H1 (cell line): ENCODE measurements at regions not wholly inside any gene's neighbourhood (a gene's known extent, or its start where the extent isn't known, plus 50 kb on each side); places are given as distances from the start of the nearest gene placed in this dataset.

ENCODE experiments used
- CTCF ChIA-PET: fragments of 300-600 bp; sonication (Branson Sonifier 250); formaldehyde crosslinking; loops from one replicate; lab custom pipeline; 2021; ENCODE audit not compliant: partially characterized antibody; lab: Charles Lee
- POLR2A ChIA-PET: fragments of 300-600 bp; sonication (Branson Sonifier 250); formaldehyde crosslinking; loops from one replicate; lab custom pipeline; 2021; ENCODE audit warnings: inconsistent platforms; ENCODE audit not compliant: partially characterized antibody; lab: Charles Lee
- DNase-seq, 2 experiments: peaks; one replicate each; pipeline versions ENCODE4 v3.0.0 to v3.0.0-alpha.2; 2010 to 2022; ENCODE audit warnings: low spot score in 2 of 2, low read depth in 1 of 2, mixed read lengths in 1 of 2
- FAIRE-seq: peaks from 2 replicates; lab custom pipeline; 2011; peaks lifted over from hg19 to GRCh38; lab: Jason Lieb, UNC
- H2AFZ ChIP-seq: 2 replicates; pipeline ENCODE4 v1.8.1; 2012; ENCODE audit warnings: low read length, inconsistent platforms
- H2AK5ac ChIP-seq: 2 replicates; pipeline ENCODE4 v1.6.1; 2013; ENCODE audit warnings: low read depth, low read length
- H2BK120ac ChIP-seq: replicated peaks from 2 replicates; pipeline ENCODE3; 2013; ENCODE audit warnings: low read depth, low read length, inconsistent platforms
- H2BK12ac ChIP-seq: 2 replicates; pipeline ENCODE4 v1.6.1; 2013; ENCODE audit warnings: low read depth, low read length
- H2BK15ac ChIP-seq: 2 replicates; pipeline ENCODE4 v1.6.1; 2013; ENCODE audit warnings: low read length
- H2BK20ac ChIP-seq: 2 replicates; pipeline ENCODE4 v1.6.1; 2013; ENCODE audit warnings: low read length
- H2BK5ac ChIP-seq: 2 replicates; pipeline ENCODE4 v1.6.1; 2013; ENCODE audit warnings: low read depth, low read length
- H3K14ac ChIP-seq: 2 replicates; pipeline ENCODE4 v1.6.1; 2013; ENCODE audit warnings: inconsistent platforms; ENCODE audit not compliant: insufficient read length
- H3K18ac ChIP-seq: 2 replicates; pipeline ENCODE4 v1.6.1; 2013; ENCODE audit warnings: low read length; ENCODE audit errors: extremely low read depth
- H3K23ac ChIP-seq: 2 replicates; pipeline ENCODE4 v1.6.1; 2013; ENCODE audit warnings: inconsistent platforms; ENCODE audit not compliant: insufficient read length
- H3K23me2 ChIP-seq: 2 replicates; pipeline ENCODE4 v1.6.1; 2013; ENCODE audit warnings: low read depth, low read length
- H3K27ac ChIP-seq: 2 replicates; pipeline ENCODE4 v1.6.1; 2011; ENCODE audit warnings: low read depth, low read length, inconsistent platforms
- H3K27me3 ChIP-seq, 4 experiments: replicated peaks in 1 of 4; 1 replicate in 1 of 4; 2 replicates in 3 of 4; pipeline versions ENCODE4 v1.6.1 to v1.8.1; 2011 to 2013; ENCODE audit warnings: low read length in 3 of 4, mild to moderate bottlenecking in 3 of 4, inconsistent platforms in 2 of 4, mixed read lengths in 2 of 4, moderate library complexity in 1 of 4; ENCODE audit not compliant: control insufficient read depth in 3 of 4, insufficient read depth in 3 of 4; ENCODE audit errors: extremely low read depth in 1 of 4
- H3K36me3 ChIP-seq, 4 experiments: 2 replicates each; pipeline versions ENCODE4 v1.6.1 to v1.8.1; 2011 to 2013; ENCODE audit warnings: mild to moderate bottlenecking in 4 of 4, low read length in 3 of 4, moderate library complexity in 2 of 4, control low read depth in 1 of 4, inconsistent platforms in 1 of 4; ENCODE audit not compliant: insufficient read depth in 4 of 4, control insufficient read depth in 2 of 4
- H3K4ac ChIP-seq: replicated peaks from 2 replicates; pipeline ENCODE3; 2013; ENCODE audit warnings: low read length, low read depth, mixed read lengths, inconsistent platforms; ENCODE audit not compliant: insufficient read length
- H3K4me1 ChIP-seq, 4 experiments: replicated peaks in 1 of 4; 1 replicate in 1 of 4; 2 replicates in 3 of 4; pipeline versions ENCODE4 v1.6.1 to v1.8.1; 2011 to 2013; ENCODE audit warnings: low read length in 3 of 4, inconsistent platforms in 2 of 4, mixed read lengths in 1 of 4; ENCODE audit not compliant: insufficient read depth in 4 of 4, control insufficient read depth in 3 of 4
- H3K4me2 ChIP-seq, 2 experiments: 2 replicates each; pipeline versions ENCODE4 v1.6.1 to v1.8.1; 2011 to 2013; ENCODE audit warnings: low read depth in 2 of 2, low read length in 2 of 2, control low read depth in 1 of 2, inconsistent platforms in 1 of 2, mild to moderate bottlenecking in 1 of 2; ENCODE audit not compliant: insufficient read depth in 1 of 2
- H3K4me3 ChIP-seq, 4 experiments: fragments of 200-600, 300-600 bp in 1 of 4; sonication (generic), shearing (Covaris generic), sonication (Bioruptor Twin) in 1 of 4; 2 replicates each; pipeline versions ENCODE4 v1.5.1 to v1.8.1; 2011 to 2016; ENCODE audit warnings: low read length in 4 of 4, low read depth in 3 of 4, control low read depth in 2 of 4, inconsistent platforms in 2 of 4, mild to moderate bottlenecking in 2 of 4, mixed read lengths in 1 of 4, moderate library complexity in 1 of 4; ENCODE audit not compliant: insufficient read depth in 2 of 4; ENCODE audit errors: extremely low read depth in 1 of 4
- H3K56ac ChIP-seq: replicated peaks from 2 replicates; pipeline ENCODE3; 2013; ENCODE audit warnings: low read depth, mild to moderate bottlenecking, mixed read lengths, low read length, inconsistent platforms; ENCODE audit not compliant: insufficient read length
- H3K79me1 ChIP-seq: 2 replicates; pipeline ENCODE4 v1.6.1; 2013; ENCODE audit warnings: low read depth, low read length, control low read depth
- H3K79me2 ChIP-seq, 2 experiments: 2 replicates each; pipeline versions ENCODE4 v1.6.1 to v1.8.1; 2012 to 2013; ENCODE audit warnings: low read length in 2 of 2, mild to moderate bottlenecking in 2 of 2, inconsistent platforms in 1 of 2; ENCODE audit not compliant: insufficient read depth in 2 of 2, control insufficient read depth in 1 of 2
- H3K9ac ChIP-seq, 4 experiments: replicated peaks in 1 of 4; 1 replicate in 1 of 4; 2 replicates in 3 of 4; pipeline versions ENCODE4 v1.6.1 to v1.8.1; 2011 to 2013; ENCODE audit warnings: low read depth in 3 of 4, low read length in 3 of 4, control low read depth in 2 of 4, mild to moderate bottlenecking in 2 of 4, moderate library complexity in 2 of 4, inconsistent platforms in 1 of 4; ENCODE audit errors: extremely low read depth in 1 of 4
- H3K9me3 ChIP-seq, 2 experiments: 2 replicates each; pipeline versions ENCODE4 v1.6.1 to v1.8.1; 2012 to 2013; ENCODE audit warnings: mild to moderate bottlenecking in 2 of 2, moderate library complexity in 2 of 2, control low read depth in 1 of 2, inconsistent platforms in 1 of 2, low read depth in 1 of 2, low read length in 1 of 2, mixed read lengths in 1 of 2; ENCODE audit not compliant: insufficient read depth in 2 of 2
- H4K20me1 ChIP-seq, 2 experiments: replicated peaks in 1 of 2; 2 replicates each; pipeline versions ENCODE3 to v1.8.1; 2011 to 2013; ENCODE audit warnings: inconsistent platforms in 2 of 2, low read length in 2 of 2, mild to moderate bottlenecking in 1 of 2; ENCODE audit not compliant: insufficient read depth in 2 of 2, control insufficient read depth in 1 of 2
- H4K5ac ChIP-seq: 2 replicates; pipeline ENCODE4 v1.6.1; 2013; ENCODE audit warnings: low read length, low read depth, mixed read lengths, inconsistent platforms; ENCODE audit not compliant: insufficient read length
- H4K8ac ChIP-seq: 2 replicates; pipeline ENCODE4 v1.8.0; 2013; ENCODE audit warnings: mild to moderate bottlenecking, moderate library complexity, low read length, inconsistent platforms; ENCODE audit not compliant: insufficient read depth; ENCODE audit errors: extremely low read depth
- H4K91ac ChIP-seq: replicated peaks from 2 replicates; pipeline ENCODE3; 2013; ENCODE audit warnings: low read length, mixed read lengths, inconsistent platforms; ENCODE audit not compliant: insufficient read length
- BACH1 ChIP-seq: IDR thresholded peaks from 2 replicates; pipeline ENCODE4 v1.6.1; 2012; ENCODE audit warnings: low read length, improper control_type of control experiment
- CBX5 ChIP-seq: fragments of 300-800, 300-1000 bp; sonication (generic); IDR thresholded peaks from 2 replicates; pipeline ENCODE4 v1.7.1; 2016; ENCODE audit warnings: antibody characterized with exemption, low read length, low read depth
- E2F6 ChIP-seq: IDR thresholded peaks from 2 replicates; pipeline ENCODE4 v1.6.1; 2012; ENCODE audit warnings: inconsistent platforms
- KDM5A ChIP-seq: fragments of 200-600 bp; IDR thresholded peaks from 2 replicates; pipeline ENCODE4 v1.7.1; 2012; ENCODE audit warnings: mild to moderate bottlenecking, low read length, inconsistent platforms, mixed read lengths
- POLR2A ChIP-seq, 2 experiments: IDR thresholded peaks; 1 replicate in 1 of 2; 2 replicates in 1 of 2; pipeline ENCODE4 v1.6.1; 2011; ENCODE audit warnings: low read depth in 2 of 2, low read length in 2 of 2, mild to moderate bottlenecking in 2 of 2; ENCODE audit errors: control extremely low read depth in 1 of 2
- POU5F1 ChIP-seq: IDR thresholded peaks from 2 replicates; pipeline ENCODE4 v1.6.1; 2011; ENCODE audit warnings: low read depth, mild to moderate bottlenecking, low read length, moderate library complexity
- RFX5 ChIP-seq: IDR thresholded peaks from 2 replicates; pipeline ENCODE4 v1.6.1; 2011; ENCODE audit warnings: low read depth, low read length, improper control_type of control experiment, borderline replicate concordance
- SP4 ChIP-seq: IDR thresholded peaks from 2 replicates; pipeline ENCODE4 v1.6.1; 2012; ENCODE audit warnings: low read length, inconsistent platforms
- SRF ChIP-seq: IDR thresholded peaks from 2 replicates; pipeline ENCODE4 v1.6.1; 2011; ENCODE audit warnings: mild to moderate bottlenecking, low read depth, low read length, moderate library complexity
- TAF1 ChIP-seq: IDR thresholded peaks from 2 replicates; pipeline ENCODE4 v1.6.1; 2011; ENCODE audit warnings: mild to moderate bottlenecking, low read depth, low read length
- TAF7 ChIP-seq: optimal IDR thresholded peaks from 2 replicates; pipeline ENCODE3; 2011; ENCODE audit warnings: low read depth, mild to moderate bottlenecking, inconsistent platforms, low read length, moderate library complexity, borderline replicate concordance
- TBP ChIP-seq: IDR thresholded peaks from 2 replicates; pipeline ENCODE4 v1.6.1; 2011; ENCODE audit warnings: low read depth, low read length, improper control_type of control experiment
- TEAD4 ChIP-seq: IDR thresholded peaks from 2 replicates; pipeline ENCODE4 v1.6.1; 2012; ENCODE audit warnings: low read depth, low read length, inconsistent platforms, mixed read lengths
- USF2 ChIP-seq: IDR thresholded peaks from 2 replicates; pipeline ENCODE4 v1.6.1; 2011; ENCODE audit warnings: low read length, improper control_type of control experiment
- WGBS, 2 experiments: shearing (Covaris generic) in 1 of 2; methylation state at CpG; one replicate each; pipeline versions ENCODE4 v1.1.6 to v1.1.7; 2013 to 2015; ENCODE audit warnings: low lambda C conversion rate in 2 of 2, mixed read lengths in 2 of 2, inconsistent platforms in 1 of 2, low coverage in 1 of 2, missing lambda C conversion rate in 1 of 2; ENCODE audit not compliant: insufficient replicate concordance in 2 of 2, insufficient coverage in 1 of 2, insufficient read length in 1 of 2; ENCODE audit errors: extremely low coverage in 1 of 2, missing lambda C conversion rate in 1 of 2; 5-methylcytosine and 5-hydroxymethylcytosine counted together

- Histone ChIP-seq H3K27ac (no peak overlapping the region), H2AFZ (no peak overlapping the region), H3K4me2 (no peak overlapping the region), H3K79me2 (no peaks in the 10 kb centered on the region), H2BK15ac (no peak overlapping the region), H2BK20ac (no peak overlapping the region), H4K8ac (no peak overlapping the region), H3K56ac (no peak overlapping the region), H3K14ac (no peak overlapping the region), H3K79me1 (no peaks in the 10 kb centered on the region), H4K91ac (no peak overlapping the region), H2BK5ac (no peak overlapping the region), H4K5ac (no peak overlapping the region), H3K23ac (no peak overlapping the region), H3K9ac (no peak overlapping the region), H2BK12ac (no peak overlapping the region), H3K23me2 (no peaks in the 10 kb centered on the region), H3K18ac (no peak overlapping the region), H3K4ac (no peak overlapping the region), H4K20me1 (no peaks in the 10 kb centered on the region), H2AK5ac (no peak overlapping the region), H3K4me1 (no peaks in the 10 kb centered on the region), H3K36me3 (no peaks in the 10 kb centered on the region), H3K4me3 (no peak overlapping the region), H3K27me3 (no peaks in the 10 kb centered on the region), H3K9me3 (no peaks in the 10 kb centered on the region), H2BK120ac (no peak overlapping the region)
- CTCF ChIA-PET = no interaction called here
- WGBS, 2 experiments = 80% methylated on average over 1 of the region's 8 CpGs; no CpG with 5 or more reads in 1 of the 2 experiments
- POLR2A ChIA-PET = no interaction called here
- FAIRE-seq = no peak
- DNase-seq = no peak
- TF ChIP-seq SRF (no peak), USF2 (no peak), TEAD4 (no peak), POLR2A (IDR thresholded peaks at IDR 0.05; ENCODE audit: control extremely low read depth in 1 of 2, low read depth in 2 of 2, low read length in 2 of 2) (no peak), POU5F1 (no peak), KDM5A (no peak), CBX5 (no peak), TBP (no peak), SP4 (no peak), TAF7 (no peak), RFX5 (no peak), TAF1 (no peak), E2F6 (no peak), BACH1 (no peak)
Measured at GRCh38 chrY:12393190-12393589, 307.8 kb upstream of the USP9Y start.
